DOHH2 (cell line): ENCODE measurements at regions not wholly inside any gene's neighbourhood (a gene's known extent, or its start where the extent isn't known, plus 50 kb on each side); places are given as distances from the start of the nearest gene placed in this dataset.

Experiments
- H3F3A ChIP-seq: fragments of 200-600 bp; sonication (generic), shearing (Covaris generic); 2 replicates; pipeline ENCODE4 v1.6.0; 2016; ENCODE audit warnings: antibody characterized with exemption, mild to moderate bottlenecking; ENCODE audit not compliant: control insufficient read depth, insufficient read depth
- H3K27ac ChIP-seq: fragments of 200-600 bp; sonication (generic); 2 replicates; pipeline ENCODE4 v1.5.1; 2014; ENCODE audit warnings: low read depth, mild to moderate bottlenecking, low read length, moderate library complexity
- H3K27me3 ChIP-seq: fragments of 200-600 bp; sonication (generic); 2 replicates; pipeline ENCODE4 v1.6.1; 2014; ENCODE audit warnings: mild to moderate bottlenecking, low read length, mixed read lengths; ENCODE audit not compliant: control insufficient read depth
- H3K36me3 ChIP-seq: fragments of 200-600 bp; sonication (generic); 2 replicates; pipeline ENCODE4 v1.6.1; 2014; ENCODE audit warnings: mild to moderate bottlenecking, low read length, moderate library complexity, mixed read lengths; ENCODE audit not compliant: control insufficient read depth
- H3K4me1 ChIP-seq: fragments of 200-600 bp; sonication (generic); 2 replicates; pipeline ENCODE4 v1.6.1; 2014; ENCODE audit warnings: mild to moderate bottlenecking, low read length, mixed read lengths; ENCODE audit not compliant: control insufficient read depth
- H3K4me2 ChIP-seq: fragments of 200-600 bp; sonication (generic); 2 replicates; pipeline ENCODE4 v1.6.0; 2014; ENCODE audit warnings: mild to moderate bottlenecking, low read length, moderate library complexity
- H3K4me3 ChIP-seq: fragments of 200-600 bp; sonication (generic); 2 replicates; pipeline ENCODE4 v1.5.1; 2014; ENCODE audit warnings: mild to moderate bottlenecking, low read length, mixed read lengths
- H3K79me2 ChIP-seq: fragments of 200-600 bp; sonication (generic); 2 replicates; pipeline ENCODE4 v1.6.1; 2014; ENCODE audit warnings: mild to moderate bottlenecking, low read length, mixed read lengths; ENCODE audit not compliant: control insufficient read depth
- H3K9me2 ChIP-seq: fragments of 200-600 bp; sonication (generic); replicated peaks from 2 replicates; pipeline ENCODE4 v1.6.1; 2014; ENCODE audit warnings: mild to moderate bottlenecking, low read length, mixed read lengths; ENCODE audit not compliant: control insufficient read depth
- H3K9me3 ChIP-seq: fragments of 200-600 bp; sonication (generic); 2 replicates; pipeline ENCODE4 v1.6.1; 2014; ENCODE audit warnings: antibody characterized with exemption, low read length, mixed read lengths; ENCODE audit not compliant: control insufficient read depth, insufficient read depth
- H4K20me1 ChIP-seq: fragments of 200-600 bp; sonication (generic); 2 replicates; pipeline ENCODE4 v1.6.0; 2014; ENCODE audit warnings: low read depth, mild to moderate bottlenecking, antibody characterized with exemption, low read length, moderate library complexity; ENCODE audit not compliant: control insufficient read depth, insufficient read depth
- EZH2phosphoT487 ChIP-seq: fragments of 200-600 bp; sonication (generic); IDR thresholded peaks from 2 replicates; pipeline ENCODE4 v1.6.1; 2017; ENCODE audit warnings: borderline replicate concordance, mild to moderate bottlenecking, antibody characterized with exemption, low read length, moderate library complexity, mixed read lengths
- TF ChIP-seq, protein P1 (sequence below): fragments of 200-600 bp; sonication (generic); IDR thresholded peaks from one replicate; pipeline ENCODE4 v1.5.1; 2014; ENCODE audit warnings: antibody characterized with exemption, mild to moderate bottlenecking, low read depth, low read length; ENCODE audit not compliant: poor library complexity, severe bottlenecking

DNA sequence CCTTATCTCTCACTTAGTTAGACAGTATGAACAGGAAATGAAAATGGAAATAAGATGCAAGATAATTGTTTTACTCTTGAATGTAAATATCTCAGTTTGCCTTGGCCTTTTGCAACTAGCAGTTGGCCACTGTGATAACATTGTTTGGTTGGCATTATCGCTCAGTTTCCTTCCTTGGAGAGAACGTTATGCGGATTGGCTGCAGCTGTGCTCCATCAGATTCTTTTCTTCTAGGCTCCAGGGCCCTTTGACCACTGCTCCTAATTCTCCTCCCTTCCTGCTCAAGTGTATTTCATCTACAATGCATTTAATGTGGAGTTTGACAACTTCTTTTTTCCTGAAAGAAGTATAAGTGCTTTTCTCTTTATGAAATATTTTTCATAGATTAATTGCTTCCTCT lies 284.2 kb downstream of the ADAMTS20 start:
- no peak overlapping the region for H3K27ac ChIP-seq
- H3K4me1 ChIP-seq = 0 out of 2 replicates have a peak, but pooled peaks cover 4% of the 10 kb centered on the region
- no peaks in the 10 kb centered on the region for H3K9me3 ChIP-seq
- no peaks in the 10 kb centered on the region for H3K9me2 ChIP-seq
- no peaks in the 10 kb centered on the region for H3K79me2 ChIP-seq
- no peak overlapping the region for H3K4me2 ChIP-seq
- no peaks in the 10 kb centered on the region for H3F3A ChIP-seq
- H4K20me1 ChIP-seq = no peaks in the 10 kb centered on the region
- H3K27me3 ChIP-seq = 0 out of 2 replicates have a peak, but pooled peaks cover 3% of the 10 kb centered on the region
- TF ChIP-seq, protein P1, sequence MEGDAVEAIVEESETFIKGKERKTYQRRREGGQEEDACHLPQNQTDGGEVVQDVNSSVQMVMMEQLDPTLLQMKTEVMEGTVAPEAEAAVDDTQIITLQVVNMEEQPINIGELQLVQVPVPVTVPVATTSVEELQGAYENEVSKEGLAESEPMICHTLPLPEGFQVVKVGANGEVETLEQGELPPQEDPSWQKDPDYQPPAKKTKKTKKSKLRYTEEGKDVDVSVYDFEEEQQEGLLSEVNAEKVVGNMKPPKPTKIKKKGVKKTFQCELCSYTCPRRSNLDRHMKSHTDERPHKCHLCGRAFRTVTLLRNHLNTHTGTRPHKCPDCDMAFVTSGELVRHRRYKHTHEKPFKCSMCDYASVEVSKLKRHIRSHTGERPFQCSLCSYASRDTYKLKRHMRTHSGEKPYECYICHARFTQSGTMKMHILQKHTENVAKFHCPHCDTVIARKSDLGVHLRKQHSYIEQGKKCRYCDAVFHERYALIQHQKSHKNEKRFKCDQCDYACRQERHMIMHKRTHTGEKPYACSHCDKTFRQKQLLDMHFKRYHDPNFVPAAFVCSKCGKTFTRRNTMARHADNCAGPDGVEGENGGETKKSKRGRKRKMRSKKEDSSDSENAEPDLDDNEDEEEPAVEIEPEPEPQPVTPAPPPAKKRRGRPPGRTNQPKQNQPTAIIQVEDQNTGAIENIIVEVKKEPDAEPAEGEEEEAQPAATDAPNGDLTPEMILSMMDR = no peak
- no peak for TF ChIP-seq EZH2phosphoT487
- H3K36me3 ChIP-seq = no peaks in the 10 kb centered on the region
- no peak overlapping the region for H3K4me3 ChIP-seq

GRCh38 chr12:43261701-43262100 lies 290.3 kb downstream of the ADAMTS20 start:
- H3K9me3 ChIP-seq = no peaks in the 10 kb centered on the region
- no peaks in the 10 kb centered on the region for H3K79me2 ChIP-seq
- no peaks in the 10 kb centered on the region for H3K36me3 ChIP-seq
- no peak overlapping the region for H3K4me2 ChIP-seq
- TF ChIP-seq, protein P1 = no peak
- no peak for TF ChIP-seq EZH2phosphoT487
- no peaks in the 10 kb centered on the region for H3F3A ChIP-seq
- H3K4me1 ChIP-seq = no peaks in the 10 kb centered on the region
- H3K27me3 ChIP-seq = no peaks in the 10 kb centered on the region
- H4K20me1 ChIP-seq = no peaks in the 10 kb centered on the region
- no peak overlapping the region for H3K27ac ChIP-seq
- H3K9me2 ChIP-seq = no peaks in the 10 kb centered on the region
- H3K4me3 ChIP-seq = no peak overlapping the region

GRCh38 chr12:43255522-43256111 lies 296.4 kb downstream of the ADAMTS20 start:
- TF ChIP-seq, protein P1 = no peak
- no peak for TF ChIP-seq EZH2phosphoT487
- no peaks in the 10 kb centered on the region for H3F3A ChIP-seq

More at GRCh38 chr12:43255522-43256111, 296.4 kb downstream of the ADAMTS20 start:
- Histone ChIP-seq H3K4me1 (no peaks in the 10 kb centered on the region), H3K27me3 (no peaks in the 10 kb centered on the region), H3K27ac (no peak overlapping the region), H3K79me2 (no peaks in the 10 kb centered on the region), H3K4me3 (no peak overlapping the region), H3K9me3 (no peaks in the 10 kb centered on the region), H3K9me2 (no peaks in the 10 kb centered on the region), H3K4me2 (no peak overlapping the region), H4K20me1 (no peaks in the 10 kb centered on the region), H3K36me3 (no peaks in the 10 kb centered on the region)
